Smooth muscle cell (in vitro differentiated cells): ENCODE measurements at regions not wholly inside any gene's neighbourhood (a gene's known extent, or its start where the extent isn't known, plus 50 kb on each side); places are given as distances from the start of the nearest gene placed in this dataset.

ENCODE experiments used
- DNase-seq: peaks from one replicate; lab custom pipeline; 2025; ENCODE audit not compliant: unreplicated experiment; lab: John Stamatoyannopoulos, UW
- H2AFZ ChIP-seq: fragments of 200-600 bp; sonication (generic); 2 replicates; pipeline ENCODE4 v1.6.0; 2016; ENCODE audit warnings: antibody characterized with exemption, low read depth, mild to moderate bottlenecking
- H3F3A ChIP-seq: fragments of 200-600 bp; sonication (generic); 2 replicates; pipeline ENCODE4 v1.6.0; 2017; ENCODE audit warnings: antibody characterized with exemption, low read depth
- H3K27ac ChIP-seq: fragments of 200-600 bp; sonication (generic); 2 replicates; pipeline ENCODE4 v1.5.1; 2016; ENCODE audit warnings: low read depth, mild to moderate bottlenecking
- H3K27me3 ChIP-seq: fragments of 200-600 bp; sonication (generic); 2 replicates; pipeline ENCODE4 v1.6.1; 2016; ENCODE audit warnings: low read depth, mild to moderate bottlenecking
- H3K36me3 ChIP-seq: fragments of 200-600 bp; sonication (generic); 2 replicates; pipeline ENCODE4 v1.5.1; 2016; ENCODE audit warnings: low read depth
- H3K4me1 ChIP-seq: fragments of 200-600 bp; sonication (generic); 2 replicates; pipeline ENCODE4 v1.5.1; 2016; ENCODE audit warnings: low read depth
- H3K4me2 ChIP-seq: fragments of 200-600 bp; sonication (generic); 2 replicates; pipeline ENCODE4 v1.6.0; 2016; ENCODE audit warnings: mild to moderate bottlenecking
- H3K4me3 ChIP-seq: fragments of 200-600 bp; sonication (generic); 2 replicates; pipeline ENCODE4 v1.5.1; 2016; ENCODE audit warnings: mild to moderate bottlenecking
- H3K79me2 ChIP-seq: fragments of 200-600 bp; sonication (generic); 2 replicates; pipeline ENCODE4 v1.6.0; 2016; ENCODE audit warnings: low read depth, mild to moderate bottlenecking
- H3K9ac ChIP-seq: fragments of 200-600 bp; sonication (generic); 2 replicates; pipeline ENCODE4 v1.6.0; 2016; ENCODE audit warnings: low read depth
- H3K9me3 ChIP-seq: fragments of 200-600 bp; sonication (generic); replicated peaks from 2 replicates; pipeline ENCODE4 v1.5.1; 2016; ENCODE audit warnings: low read depth
- H4K20me1 ChIP-seq: fragments of 200-600 bp; sonication (generic); 2 replicates; pipeline ENCODE4 v1.6.0; 2016; ENCODE audit warnings: low read depth
- CTCF ChIP-seq: fragments of 200-600 bp; sonication (generic); IDR thresholded peaks from 2 replicates; pipeline ENCODE4 v1.5.1; 2017; ENCODE audit warnings: borderline replicate concordance, mild to moderate bottlenecking, antibody characterized with exemption; ENCODE audit not compliant: insufficient read depth, poor library complexity, severe bottlenecking
- WGBS: methylation state at CpG from one replicate; pipeline ENCODE4 v1.1.7; 2016; ENCODE audit warnings: low lambda C conversion rate; 5-methylcytosine and 5-hydroxymethylcytosine counted together

- Histone ChIP-seq H4K20me1 (no peaks in the 10 kb centered on the region), H3K4me1 (no peaks in the 10 kb centered on the region), H3K4me2 (no peak overlapping the region), H2AFZ (no peak overlapping the region), H3K27me3 (no peaks in the 10 kb centered on the region), H3K9ac (no peak overlapping the region), H3K27ac (no peak overlapping the region), H3F3A (no peaks in the 10 kb centered on the region), H3K9me3 (no peaks in the 10 kb centered on the region), H3K36me3 (no peaks in the 10 kb centered on the region), H3K4me3 (no peak overlapping the region), H3K79me2 (no peaks in the 10 kb centered on the region)
- no peak for DNase-seq
- TF ChIP-seq CTCF, result no peak
Measured at GRCh38 chr20:43309266-43309665, 119.6 kb upstream of the PTPRT start.

GRCh38 chr20:43306837-43307236, 117.1 kb upstream of the PTPRT start:
- Histone ChIP-seq H3F3A (no peaks in the 10 kb centered on the region), H3K4me3 (no peak overlapping the region), H3K9ac (no peak overlapping the region), H3K9me3 (no peaks in the 10 kb centered on the region), H3K4me1 (no peaks in the 10 kb centered on the region), H2AFZ (no peak overlapping the region), H4K20me1 (no peaks in the 10 kb centered on the region), H3K36me3 (no peaks in the 10 kb centered on the region), H3K79me2 (no peaks in the 10 kb centered on the region), H3K27ac (no peak overlapping the region), H3K27me3 (no peaks in the 10 kb centered on the region), H3K4me2 (no peak overlapping the region)
- WGBS, result 91% methylated on average over 4 of the region's 4 CpGs
- no peak for TF ChIP-seq CTCF
- DNase-seq, result no peak

GRCh38 chr20:43305749-43306148, 116.0 kb upstream of the PTPRT start:
- Histone ChIP-seq H3K9me3 (no peaks in the 10 kb centered on the region), H3K9ac (no peak overlapping the region), H3K4me1 (no peaks in the 10 kb centered on the region), H3K36me3 (no peaks in the 10 kb centered on the region), H3K27me3 (no peaks in the 10 kb centered on the region), H2AFZ (no peak overlapping the region), H4K20me1 (no peaks in the 10 kb centered on the region), H3K27ac (no peak overlapping the region), H3K4me2 (no peak overlapping the region), H3K4me3 (no peak overlapping the region), H3F3A (no peaks in the 10 kb centered on the region), H3K79me2 (no peaks in the 10 kb centered on the region)
- DNase-seq, result no peak
- TF ChIP-seq CTCF, result no peak

GRCh38 chr20:43304598-43304997, 114.9 kb upstream of the PTPRT start:
- Histone ChIP-seq H4K20me1 (no peaks in the 10 kb centered on the region), H3K4me3 (no peak overlapping the region), H3K9me3 (no peaks in the 10 kb centered on the region), H3K27ac (no peak overlapping the region), H3K9ac (no peak overlapping the region), H3K4me1 (no peaks in the 10 kb centered on the region), H3K27me3 (no peaks in the 10 kb centered on the region), H3K4me2 (no peak overlapping the region), H3K36me3 (no peaks in the 10 kb centered on the region), H3K79me2 (no peaks in the 10 kb centered on the region), H2AFZ (no peak overlapping the region), H3F3A (no peaks in the 10 kb centered on the region)
- no peak for TF ChIP-seq CTCF
- WGBS, result 82% methylated on average over 1 of the region's 1 CpG
- no peak for DNase-seq
